ENCODE measurements at regions not wholly inside any gene's neighbourhood (a gene's known extent, or its start where the extent isn't known, plus 50 kb on each side); places are given as distances from the start of the nearest gene placed in this dataset.
A peak's percentile ranks its signal among the peaks of the same experiment; 100 is the strongest.
"Not testable (repeated sequence)": the region's sequence is repeated elsewhere in the genome, so short reads cannot be mapped to it uniquely, and the experiment has no call there.

GRCh38 chr13:91249370-91249769 lies 98.1 kb upstream of the MIR17HG start:
- peaks cover 38% of the 10 kb centered on the region for H3K9me3 Mint-ChIP-seq
- no peaks in the 10 kb centered on the region for H3K27me3 Mint-ChIP-seq (ENCODE audit: low read depth, poor library complexity)
- no peak overlapping the region for H3K27ac Mint-ChIP-seq
- peaks cover 23% of the 10 kb centered on the region for H3K36me3 Mint-ChIP-seq (ENCODE audit: low read depth)
- DNase-seq: no peak
- no peak for TF ChIP-seq CTCF (IDR thresholded peaks at IDR 0.05)
- H3K4me3 Mint-ChIP-seq: no peak overlapping the region
- peaks cover 29% of the 10 kb centered on the region for H3K4me1 Mint-ChIP-seq

- Mint-ChIP-seq H3K27me3 (ENCODE audit: low read depth, poor library complexity) (no peaks in the 10 kb centered on the region), H3K4me3 (no peak overlapping the region), H3K9me3 (peaks cover 34% of the 10 kb centered on the region), H3K4me1 (peaks cover 29% of the 10 kb centered on the region), H3K27ac (peak overlapping the region; percentile 62), H3K36me3 (ENCODE audit: low read depth) (peaks cover 21% of the 10 kb centered on the region)
- no peak for DNase-seq
- no peak for TF ChIP-seq CTCF (IDR thresholded peaks at IDR 0.05)
Observed at GRCh38 chr13:91249861-91250260, 97.6 kb upstream of the MIR17HG start.

- H3K27ac Mint-ChIP-seq; H3K27me3 Mint-ChIP-seq (ENCODE audit: low read depth, poor library complexity); DNase-seq; H3K4me3 Mint-ChIP-seq: not testable (repeated sequence)
- peaks cover 24% of the 10 kb centered on the region for H3K4me1 Mint-ChIP-seq
- H3K9me3 Mint-ChIP-seq: peaks cover 39% of the 10 kb centered on the region
- peaks cover 20% of the 10 kb centered on the region for H3K36me3 Mint-ChIP-seq (ENCODE audit: low read depth)
Observed at GRCh38 chr13:91251573-91251972, 95.9 kb upstream of the MIR17HG start.

GRCh38 chr13:91264484-91264883 lies 83.0 kb upstream of the MIR17HG start:
- Mint-ChIP-seq H3K36me3 (ENCODE audit: low read depth) (peaks cover 37% of the 10 kb centered on the region), H3K4me3 (no peak overlapping the region), H3K27ac (no peak overlapping the region), H3K27me3 (ENCODE audit: low read depth, poor library complexity) (no peaks in the 10 kb centered on the region), H3K4me1 (no peaks in the 10 kb centered on the region), H3K9me3 (peaks cover 45% of the 10 kb centered on the region)
- DNase-seq: no peak
- no peak for TF ChIP-seq CTCF (IDR thresholded peaks at IDR 0.05)

GRCh38 chr13:91269237-91269636 lies 78.2 kb upstream of the MIR17HG start:
- H3K4me1 Mint-ChIP-seq: peaks cover 5% of the 10 kb centered on the region
- peaks cover 21% of the 10 kb centered on the region for H3K36me3 Mint-ChIP-seq (ENCODE audit: low read depth)
- no peak for TF ChIP-seq CTCF (IDR thresholded peaks at IDR 0.05)
- H3K27ac Mint-ChIP-seq: no peak overlapping the region
- no peaks in the 10 kb centered on the region for H3K27me3 Mint-ChIP-seq (ENCODE audit: low read depth, poor library complexity)
- H3K4me3 Mint-ChIP-seq: no peak overlapping the region
- DNase-seq: no peak
- H3K9me3 Mint-ChIP-seq: peaks cover 26% of the 10 kb centered on the region

- no peak for TF ChIP-seq CTCF (IDR thresholded peaks at IDR 0.05)
- no peaks in the 10 kb centered on the region for H3K27me3 Mint-ChIP-seq (ENCODE audit: low read depth, poor library complexity)
- H3K27ac Mint-ChIP-seq: no peak overlapping the region
- peaks cover 5% of the 10 kb centered on the region for H3K4me1 Mint-ChIP-seq
- peaks cover 16% of the 10 kb centered on the region for H3K36me3 Mint-ChIP-seq (ENCODE audit: low read depth)
- peaks cover 18% of the 10 kb centered on the region for H3K9me3 Mint-ChIP-seq
- DNase-seq: no peak
- H3K4me3 Mint-ChIP-seq: no peak overlapping the region
Observed at GRCh38 chr13:91270031-91270430, 77.5 kb upstream of the MIR17HG start.
